H1 (cell line): ENCODE measurements at regions not wholly inside any gene's neighbourhood (a gene's known extent, or its start where the extent isn't known, plus 50 kb on each side); places are given as distances from the start of the nearest gene placed in this dataset.

Experiments
- CTCF ChIA-PET: fragments of 300-600 bp; sonication (Branson Sonifier 250); formaldehyde crosslinking; loops from one replicate; lab custom pipeline; 2021; ENCODE audit not compliant: partially characterized antibody; lab: Charles Lee
- POLR2A ChIA-PET: fragments of 300-600 bp; sonication (Branson Sonifier 250); formaldehyde crosslinking; loops from one replicate; lab custom pipeline; 2021; ENCODE audit warnings: inconsistent platforms; ENCODE audit not compliant: partially characterized antibody; lab: Charles Lee
- DNase-seq, 2 experiments: peaks; one replicate each; pipeline versions ENCODE4 v3.0.0 to v3.0.0-alpha.2; 2010 to 2022; ENCODE audit warnings: low spot score in 2 of 2, low read depth in 1 of 2, mixed read lengths in 1 of 2
- FAIRE-seq: peaks from 2 replicates; lab custom pipeline; 2011; peaks lifted over from hg19 to GRCh38; lab: Jason Lieb, UNC
- H2AFZ ChIP-seq: 2 replicates; pipeline ENCODE4 v1.8.1; 2012; ENCODE audit warnings: low read length, inconsistent platforms
- H2AK5ac ChIP-seq: 2 replicates; pipeline ENCODE4 v1.6.1; 2013; ENCODE audit warnings: low read depth, low read length
- H2BK120ac ChIP-seq: replicated peaks from 2 replicates; pipeline ENCODE3; 2013; ENCODE audit warnings: low read depth, low read length, inconsistent platforms
- H2BK12ac ChIP-seq: 2 replicates; pipeline ENCODE4 v1.6.1; 2013; ENCODE audit warnings: low read depth, low read length
- H2BK15ac ChIP-seq: 2 replicates; pipeline ENCODE4 v1.6.1; 2013; ENCODE audit warnings: low read length
- H2BK20ac ChIP-seq: 2 replicates; pipeline ENCODE4 v1.6.1; 2013; ENCODE audit warnings: low read length
- H2BK5ac ChIP-seq: 2 replicates; pipeline ENCODE4 v1.6.1; 2013; ENCODE audit warnings: low read depth, low read length
- H3K14ac ChIP-seq: 2 replicates; pipeline ENCODE4 v1.6.1; 2013; ENCODE audit warnings: inconsistent platforms; ENCODE audit not compliant: insufficient read length
- H3K18ac ChIP-seq: 2 replicates; pipeline ENCODE4 v1.6.1; 2013; ENCODE audit warnings: low read length; ENCODE audit errors: extremely low read depth
- H3K23ac ChIP-seq: 2 replicates; pipeline ENCODE4 v1.6.1; 2013; ENCODE audit warnings: inconsistent platforms; ENCODE audit not compliant: insufficient read length
- H3K23me2 ChIP-seq: 2 replicates; pipeline ENCODE4 v1.6.1; 2013; ENCODE audit warnings: low read depth, low read length
- H3K27ac ChIP-seq: 2 replicates; pipeline ENCODE4 v1.6.1; 2011; ENCODE audit warnings: low read depth, low read length, inconsistent platforms
- H3K27me3 ChIP-seq, 4 experiments: replicated peaks in 1 of 4; 1 replicate in 1 of 4; 2 replicates in 3 of 4; pipeline versions ENCODE4 v1.6.1 to v1.8.1; 2011 to 2013; ENCODE audit warnings: low read length in 3 of 4, mild to moderate bottlenecking in 3 of 4, inconsistent platforms in 2 of 4, mixed read lengths in 2 of 4, moderate library complexity in 1 of 4; ENCODE audit not compliant: control insufficient read depth in 3 of 4, insufficient read depth in 3 of 4; ENCODE audit errors: extremely low read depth in 1 of 4
- H3K36me3 ChIP-seq, 4 experiments: 2 replicates each; pipeline versions ENCODE4 v1.6.1 to v1.8.1; 2011 to 2013; ENCODE audit warnings: mild to moderate bottlenecking in 4 of 4, low read length in 3 of 4, moderate library complexity in 2 of 4, control low read depth in 1 of 4, inconsistent platforms in 1 of 4; ENCODE audit not compliant: insufficient read depth in 4 of 4, control insufficient read depth in 2 of 4
- H3K4ac ChIP-seq: replicated peaks from 2 replicates; pipeline ENCODE3; 2013; ENCODE audit warnings: low read length, low read depth, mixed read lengths, inconsistent platforms; ENCODE audit not compliant: insufficient read length
- H3K4me1 ChIP-seq, 4 experiments: replicated peaks in 1 of 4; 1 replicate in 1 of 4; 2 replicates in 3 of 4; pipeline versions ENCODE4 v1.6.1 to v1.8.1; 2011 to 2013; ENCODE audit warnings: low read length in 3 of 4, inconsistent platforms in 2 of 4, mixed read lengths in 1 of 4; ENCODE audit not compliant: insufficient read depth in 4 of 4, control insufficient read depth in 3 of 4
- H3K4me2 ChIP-seq, 2 experiments: 2 replicates each; pipeline versions ENCODE4 v1.6.1 to v1.8.1; 2011 to 2013; ENCODE audit warnings: low read depth in 2 of 2, low read length in 2 of 2, control low read depth in 1 of 2, inconsistent platforms in 1 of 2, mild to moderate bottlenecking in 1 of 2; ENCODE audit not compliant: insufficient read depth in 1 of 2
- H3K4me3 ChIP-seq, 4 experiments: fragments of 200-600, 300-600 bp in 1 of 4; sonication (generic), shearing (Covaris generic), sonication (Bioruptor Twin) in 1 of 4; 2 replicates each; pipeline versions ENCODE4 v1.5.1 to v1.8.1; 2011 to 2016; ENCODE audit warnings: low read length in 4 of 4, low read depth in 3 of 4, control low read depth in 2 of 4, inconsistent platforms in 2 of 4, mild to moderate bottlenecking in 2 of 4, mixed read lengths in 1 of 4, moderate library complexity in 1 of 4; ENCODE audit not compliant: insufficient read depth in 2 of 4; ENCODE audit errors: extremely low read depth in 1 of 4
- H3K56ac ChIP-seq: replicated peaks from 2 replicates; pipeline ENCODE3; 2013; ENCODE audit warnings: low read depth, mild to moderate bottlenecking, mixed read lengths, low read length, inconsistent platforms; ENCODE audit not compliant: insufficient read length
- H3K79me1 ChIP-seq: 2 replicates; pipeline ENCODE4 v1.6.1; 2013; ENCODE audit warnings: low read depth, low read length, control low read depth
- H3K79me2 ChIP-seq, 2 experiments: 2 replicates each; pipeline versions ENCODE4 v1.6.1 to v1.8.1; 2012 to 2013; ENCODE audit warnings: low read length in 2 of 2, mild to moderate bottlenecking in 2 of 2, inconsistent platforms in 1 of 2; ENCODE audit not compliant: insufficient read depth in 2 of 2, control insufficient read depth in 1 of 2
- H3K9ac ChIP-seq, 4 experiments: replicated peaks in 1 of 4; 1 replicate in 1 of 4; 2 replicates in 3 of 4; pipeline versions ENCODE4 v1.6.1 to v1.8.1; 2011 to 2013; ENCODE audit warnings: low read depth in 3 of 4, low read length in 3 of 4, control low read depth in 2 of 4, mild to moderate bottlenecking in 2 of 4, moderate library complexity in 2 of 4, inconsistent platforms in 1 of 4; ENCODE audit errors: extremely low read depth in 1 of 4
- H3K9me3 ChIP-seq, 2 experiments: 2 replicates each; pipeline versions ENCODE4 v1.6.1 to v1.8.1; 2012 to 2013; ENCODE audit warnings: mild to moderate bottlenecking in 2 of 2, moderate library complexity in 2 of 2, control low read depth in 1 of 2, inconsistent platforms in 1 of 2, low read depth in 1 of 2, low read length in 1 of 2, mixed read lengths in 1 of 2; ENCODE audit not compliant: insufficient read depth in 2 of 2
- H4K20me1 ChIP-seq, 2 experiments: replicated peaks in 1 of 2; 2 replicates each; pipeline versions ENCODE3 to v1.8.1; 2011 to 2013; ENCODE audit warnings: inconsistent platforms in 2 of 2, low read length in 2 of 2, mild to moderate bottlenecking in 1 of 2; ENCODE audit not compliant: insufficient read depth in 2 of 2, control insufficient read depth in 1 of 2
- H4K5ac ChIP-seq: 2 replicates; pipeline ENCODE4 v1.6.1; 2013; ENCODE audit warnings: low read length, low read depth, mixed read lengths, inconsistent platforms; ENCODE audit not compliant: insufficient read length
- H4K8ac ChIP-seq: 2 replicates; pipeline ENCODE4 v1.8.0; 2013; ENCODE audit warnings: mild to moderate bottlenecking, moderate library complexity, low read length, inconsistent platforms; ENCODE audit not compliant: insufficient read depth; ENCODE audit errors: extremely low read depth
- H4K91ac ChIP-seq: replicated peaks from 2 replicates; pipeline ENCODE3; 2013; ENCODE audit warnings: low read length, mixed read lengths, inconsistent platforms; ENCODE audit not compliant: insufficient read length
- ASH2L ChIP-seq: fragments of 200-600, 300-600 bp; sonication (generic); IDR thresholded peaks from one replicate; pipeline ENCODE4 v1.7.1; 2017; ENCODE audit warnings: low read length
- BACH1 ChIP-seq: IDR thresholded peaks from 2 replicates; pipeline ENCODE4 v1.6.1; 2012; ENCODE audit warnings: low read length, improper control_type of control experiment
- BRCA1 ChIP-seq: IDR thresholded peaks from 2 replicates; pipeline ENCODE4 v1.6.1; 2012; ENCODE audit warnings: low read depth, low read length, improper control_type of control experiment
- CHD1 ChIP-seq: IDR thresholded peaks from 2 replicates; pipeline ENCODE4 v1.6.1; 2012; ENCODE audit warnings: low read depth, low read length, improper control_type of control experiment
- EGR1 ChIP-seq: IDR thresholded peaks from 2 replicates; pipeline ENCODE4 v1.6.1; 2011; ENCODE audit warnings: low read depth, low read length, borderline replicate concordance
- HDAC6 ChIP-seq: IDR thresholded peaks from one replicate; pipeline ENCODE4 v1.7.1; 2012; ENCODE audit warnings: low read depth, mild to moderate bottlenecking, inconsistent platforms, low read length, moderate library complexity
- KDM5A ChIP-seq: fragments of 200-600 bp; IDR thresholded peaks from 2 replicates; pipeline ENCODE4 v1.7.1; 2012; ENCODE audit warnings: mild to moderate bottlenecking, low read length, inconsistent platforms, mixed read lengths
- NANOG ChIP-seq: IDR thresholded peaks from 2 replicates; pipeline ENCODE4 v1.6.1; 2011; ENCODE audit warnings: low read length, low read depth, mild to moderate bottlenecking, inconsistent platforms; ENCODE audit not compliant: insufficient read depth, poor library complexity, severe bottlenecking
- POU5F1 ChIP-seq: IDR thresholded peaks from 2 replicates; pipeline ENCODE4 v1.6.1; 2011; ENCODE audit warnings: low read depth, mild to moderate bottlenecking, low read length, moderate library complexity
- SAP30 ChIP-seq: fragments of 300-600 bp; sonication (generic); IDR thresholded peaks from 2 replicates; pipeline ENCODE4 v1.7.1; 2012; ENCODE audit warnings: low read length, moderate library complexity, mild to moderate bottlenecking, inconsistent platforms; ENCODE audit not compliant: insufficient read depth, insufficient replicate concordance
- SRF ChIP-seq: IDR thresholded peaks from 2 replicates; pipeline ENCODE4 v1.6.1; 2011; ENCODE audit warnings: mild to moderate bottlenecking, low read depth, low read length, moderate library complexity
- TBP ChIP-seq: IDR thresholded peaks from 2 replicates; pipeline ENCODE4 v1.6.1; 2011; ENCODE audit warnings: low read depth, low read length, improper control_type of control experiment
- TEAD4 ChIP-seq: IDR thresholded peaks from 2 replicates; pipeline ENCODE4 v1.6.1; 2012; ENCODE audit warnings: low read depth, low read length, inconsistent platforms, mixed read lengths
- WGBS, 2 experiments: shearing (Covaris generic) in 1 of 2; methylation state at CpG; one replicate each; pipeline versions ENCODE4 v1.1.6 to v1.1.7; 2013 to 2015; ENCODE audit warnings: low lambda C conversion rate in 2 of 2, mixed read lengths in 2 of 2, inconsistent platforms in 1 of 2, low coverage in 1 of 2, missing lambda C conversion rate in 1 of 2; ENCODE audit not compliant: insufficient replicate concordance in 2 of 2, insufficient coverage in 1 of 2, insufficient read length in 1 of 2; ENCODE audit errors: extremely low coverage in 1 of 2, missing lambda C conversion rate in 1 of 2; 5-methylcytosine and 5-hydroxymethylcytosine counted together
- TF ChIP-seq, protein P1 (sequence below): IDR thresholded peaks from 2 replicates; pipeline ENCODE4 v1.6.1; 2012; ENCODE audit warnings: low read length, inconsistent platforms

DNA sequence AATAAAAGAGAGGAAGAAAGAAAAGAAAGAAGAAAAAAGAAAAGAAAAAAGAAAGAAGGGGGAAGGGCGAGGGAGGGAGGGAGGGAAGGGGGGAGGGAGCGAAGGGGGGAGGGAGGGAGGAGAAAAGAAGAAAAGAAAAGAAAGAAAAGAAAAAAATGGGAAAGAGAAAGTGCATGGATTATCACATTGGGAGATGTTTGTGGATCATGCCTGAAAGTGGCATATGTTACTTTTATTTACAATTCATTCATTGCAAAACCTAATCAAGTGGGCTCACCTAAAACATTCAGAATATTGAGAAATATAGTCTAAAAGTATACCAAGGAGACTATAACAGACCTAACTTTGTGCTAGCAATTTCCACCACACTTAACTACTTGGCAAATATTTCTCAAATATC is 246.9 kb upstream of the SYT1 start:
- no peaks in the 10 kb centered on the region for H4K20me1 ChIP-seq
- H3K4me1 ChIP-seq: no peaks in the 10 kb centered on the region
- H3K4me2 ChIP-seq: no peak overlapping the region
- TF ChIP-seq BRCA1: no peak
- no peak for TF ChIP-seq POU5F1
- TF ChIP-seq SAP30: no peak
- TF ChIP-seq, protein P1, sequence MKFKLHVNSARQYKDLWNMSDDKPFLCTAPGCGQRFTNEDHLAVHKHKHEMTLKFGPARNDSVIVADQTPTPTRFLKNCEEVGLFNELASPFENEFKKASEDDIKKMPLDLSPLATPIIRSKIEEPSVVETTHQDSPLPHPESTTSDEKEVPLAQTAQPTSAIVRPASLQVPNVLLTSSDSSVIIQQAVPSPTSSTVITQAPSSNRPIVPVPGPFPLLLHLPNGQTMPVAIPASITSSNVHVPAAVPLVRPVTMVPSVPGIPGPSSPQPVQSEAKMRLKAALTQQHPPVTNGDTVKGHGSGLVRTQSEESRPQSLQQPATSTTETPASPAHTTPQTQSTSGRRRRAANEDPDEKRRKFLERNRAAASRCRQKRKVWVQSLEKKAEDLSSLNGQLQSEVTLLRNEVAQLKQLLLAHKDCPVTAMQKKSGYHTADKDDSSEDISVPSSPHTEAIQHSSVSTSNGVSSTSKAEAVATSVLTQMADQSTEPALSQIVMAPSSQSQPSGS: no peak
- no peak for TF ChIP-seq TEAD4
- TF ChIP-seq KDM5A: no peak
- no peak for TF ChIP-seq BACH1
- no peak for TF ChIP-seq NANOG
- no peak for TF ChIP-seq SRF
- TF ChIP-seq ASH2L: no peak
- TF ChIP-seq TBP: no peak
- no peak for TF ChIP-seq CHD1
- no peak for TF ChIP-seq EGR1
- no peak for TF ChIP-seq HDAC6
- no peak overlapping the region for H4K5ac ChIP-seq
- no peak overlapping the region for H2BK15ac ChIP-seq
- no peak overlapping the region for H2BK12ac ChIP-seq
- H4K8ac ChIP-seq: no peak overlapping the region
- no peak overlapping the region for H3K4ac ChIP-seq
- H3K9ac ChIP-seq: no peak overlapping the region
- no peak overlapping the region for H2BK120ac ChIP-seq
- no peaks in the 10 kb centered on the region for H3K23me2 ChIP-seq
- H3K9me3 ChIP-seq: no peaks in the 10 kb centered on the region
- no peak for FAIRE-seq
- H3K27me3 ChIP-seq: no peaks in the 10 kb centered on the region
- H3K14ac ChIP-seq: no peak overlapping the region
- H3K27ac ChIP-seq: no peak overlapping the region
- no peak overlapping the region for H3K23ac ChIP-seq
- ChIA-PET POLR2A (no interaction called here), CTCF (no interaction called here)
- H3K79me1 ChIP-seq: no peaks in the 10 kb centered on the region
- no peak overlapping the region for H3K18ac ChIP-seq
- H2AFZ ChIP-seq: no peak overlapping the region
- H2BK20ac ChIP-seq: no peak overlapping the region
- H3K4me3 ChIP-seq: no peak overlapping the region
- H3K36me3 ChIP-seq: no peaks in the 10 kb centered on the region
- no peak for DNase-seq
- H2AK5ac ChIP-seq: no peak overlapping the region
- H2BK5ac ChIP-seq: no peak overlapping the region
- WGBS, 2 experiments: no CpG with 5 or more reads among the region's 2 CpGs
- no peak overlapping the region for H3K56ac ChIP-seq
- no peak overlapping the region for H4K91ac ChIP-seq
- H3K79me2 ChIP-seq: no peaks in the 10 kb centered on the region
